ENCODE measurements at regions not wholly inside any gene's neighbourhood (a gene's known extent, or its start where the extent isn't known, plus 50 kb on each side); places are given as distances from the start of the nearest gene placed in this dataset.

DNA sequence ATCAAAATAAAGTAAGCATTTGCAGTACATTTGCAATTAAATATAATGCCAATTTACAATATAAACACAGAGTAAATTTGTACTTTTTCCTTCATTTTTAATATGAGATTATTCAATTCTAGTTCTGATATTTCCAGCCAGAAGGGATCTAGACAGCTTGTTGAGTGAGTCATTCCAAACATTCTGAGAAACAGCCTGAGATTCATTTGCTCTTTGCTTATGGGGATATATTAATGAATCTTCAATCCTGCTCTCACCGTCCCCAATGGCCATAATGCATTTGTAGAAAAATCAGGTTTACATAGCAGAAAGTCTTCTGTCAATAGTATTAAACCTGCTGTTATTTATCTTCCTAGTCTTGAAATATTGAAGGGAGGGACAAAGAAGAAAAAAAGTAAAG is 554.2 kb downstream of the TUSC7 start:
- DNase-seq: no peak

DNA sequence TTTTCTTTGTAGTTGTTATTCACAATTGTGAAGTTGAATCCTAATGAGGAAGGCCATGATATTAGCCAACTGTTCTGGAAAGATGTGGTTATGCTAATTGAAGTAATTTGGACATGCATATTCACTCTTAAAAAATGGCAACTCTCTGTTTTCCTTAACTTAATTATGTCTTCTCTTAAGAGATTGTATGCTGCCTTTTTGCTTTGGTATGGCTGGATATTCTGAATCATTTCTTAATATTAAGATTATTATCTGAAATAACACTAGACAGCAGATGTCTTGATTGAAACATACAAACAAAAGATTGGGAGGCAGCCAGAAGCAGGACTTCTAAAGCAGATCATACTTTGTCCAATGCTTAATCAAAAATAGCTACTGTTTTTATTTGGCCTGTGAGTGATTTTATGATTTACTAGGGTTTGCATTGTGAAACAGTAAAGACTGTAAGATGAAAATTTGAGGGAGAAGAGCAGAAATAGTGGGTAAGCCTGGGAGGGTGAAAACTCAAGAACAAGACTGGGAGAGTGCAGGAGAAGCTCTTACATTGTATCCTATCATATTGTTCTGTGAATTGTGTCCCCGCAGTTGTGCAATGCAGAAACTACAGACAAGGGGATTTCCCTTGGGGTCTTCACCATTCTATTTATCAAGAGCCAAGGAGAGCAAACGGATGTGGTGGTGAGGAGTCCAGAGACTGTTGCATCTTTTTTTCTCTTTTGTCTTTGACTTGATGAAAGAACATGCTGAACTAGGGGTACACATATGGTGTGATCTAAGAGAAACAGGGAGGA is 554.8 kb downstream of the TUSC7 start:
- no peak for DNase-seq

DNA sequence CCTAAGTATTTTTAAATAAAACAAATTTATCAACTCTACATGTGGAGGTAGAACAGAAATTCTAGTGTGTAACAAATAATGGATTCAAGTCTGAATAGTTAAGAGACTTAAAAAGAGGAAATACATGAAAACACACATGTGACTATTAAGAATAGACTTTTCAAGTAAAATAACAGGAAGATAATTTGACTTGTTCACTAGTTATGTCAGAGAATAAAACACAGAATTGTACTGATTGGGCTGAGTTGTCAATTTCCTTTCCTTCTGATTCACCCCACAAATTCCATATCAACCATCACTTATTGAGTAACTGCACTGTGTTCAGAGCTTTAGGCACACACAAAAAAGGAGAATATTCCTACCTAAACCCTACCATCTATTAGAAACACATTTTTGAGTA is 557.2 kb downstream of the TUSC7 start:
- no peak for DNase-seq

DNA sequence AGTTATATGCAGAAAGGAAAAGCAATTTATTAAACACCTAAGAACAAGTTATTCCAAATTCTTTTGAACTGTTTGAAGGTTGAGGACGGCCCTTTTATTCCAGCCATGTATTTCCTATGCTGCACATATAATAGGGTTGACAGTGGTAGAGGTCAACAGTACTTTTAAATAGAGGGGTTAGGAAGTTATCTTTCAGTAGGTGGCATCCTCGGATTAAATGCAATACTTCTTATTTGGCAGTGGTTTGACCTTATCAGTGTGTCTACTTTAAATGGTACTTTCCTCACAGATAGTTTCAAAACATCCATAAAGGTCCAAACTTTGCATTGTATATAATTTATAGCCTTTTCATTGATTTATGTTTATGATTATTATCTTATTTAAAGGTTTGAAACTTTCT is 558.7 kb downstream of the TUSC7 start:
- DNase-seq: no peak

DNA sequence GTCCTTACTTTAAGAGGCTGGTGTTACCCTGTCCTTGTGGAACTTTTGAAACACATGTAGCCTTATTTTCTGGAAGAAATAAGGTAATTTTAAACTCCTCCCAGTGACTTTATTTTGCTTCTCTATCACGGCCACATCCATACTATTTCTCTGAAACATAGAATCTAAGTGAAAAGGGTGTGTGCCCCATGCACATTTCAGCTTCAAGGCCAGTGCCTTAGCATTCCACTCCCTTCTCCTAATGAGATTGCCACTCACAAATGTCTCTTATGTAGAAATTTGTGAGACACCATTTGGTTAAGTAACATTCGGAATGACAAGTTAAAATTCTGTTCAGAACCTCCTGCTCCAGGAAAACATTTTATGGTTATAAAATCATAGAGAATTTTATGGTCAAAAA is 562.7 kb downstream of the TUSC7 start:
- DNase-seq: no peak

DNA sequence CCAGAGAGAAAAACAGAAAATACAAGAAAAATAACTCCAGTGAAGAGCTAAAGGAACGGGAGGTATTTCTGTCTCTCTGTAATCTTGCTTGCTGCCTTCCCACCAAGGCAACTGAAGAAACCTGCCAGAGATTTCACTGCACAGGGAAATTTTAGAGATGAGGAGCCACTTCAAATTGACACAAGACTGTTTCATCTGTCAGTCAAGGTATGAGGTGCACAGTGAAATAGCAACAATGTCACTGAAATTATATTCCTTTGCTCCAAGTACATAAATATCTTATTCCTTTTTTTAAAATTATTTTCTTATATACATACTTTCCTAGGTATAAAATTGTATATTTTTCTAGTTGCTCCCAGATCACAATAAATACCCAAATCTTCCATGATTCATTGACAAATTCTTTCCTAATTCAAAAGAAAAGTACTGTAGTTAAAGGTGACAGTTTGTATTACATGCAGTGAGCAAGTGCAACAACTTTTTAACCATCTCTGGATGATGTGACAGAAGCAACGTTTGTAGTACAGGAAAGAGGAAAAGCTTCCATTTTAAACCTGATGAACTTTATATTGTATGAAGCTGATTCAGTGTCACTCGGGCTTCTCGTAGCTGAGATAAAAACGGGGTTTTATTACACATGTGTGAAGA is 563.4 kb downstream of the TUSC7 start:
- no peak for DNase-seq

DNA sequence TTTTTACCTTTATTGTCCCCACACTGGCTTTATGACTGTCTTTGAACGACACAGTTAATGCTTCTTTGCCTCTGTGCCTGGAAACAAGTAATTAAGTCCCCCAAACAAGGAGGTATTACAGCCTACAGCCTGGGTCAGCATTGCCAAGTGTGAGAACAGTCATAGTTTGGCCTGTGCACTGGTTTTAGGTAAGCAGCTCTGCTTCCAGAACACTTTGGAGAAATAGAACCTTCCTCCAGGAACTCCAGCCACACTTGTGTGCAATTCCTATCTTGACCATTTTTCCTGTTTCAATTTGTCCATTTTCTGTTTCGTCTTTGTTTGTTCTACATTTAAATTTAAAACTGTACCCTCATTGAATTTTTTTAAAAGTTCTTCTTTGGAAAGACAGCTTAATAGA is 568.2 kb downstream of the TUSC7 start:
- no peak for DNase-seq

DNA sequence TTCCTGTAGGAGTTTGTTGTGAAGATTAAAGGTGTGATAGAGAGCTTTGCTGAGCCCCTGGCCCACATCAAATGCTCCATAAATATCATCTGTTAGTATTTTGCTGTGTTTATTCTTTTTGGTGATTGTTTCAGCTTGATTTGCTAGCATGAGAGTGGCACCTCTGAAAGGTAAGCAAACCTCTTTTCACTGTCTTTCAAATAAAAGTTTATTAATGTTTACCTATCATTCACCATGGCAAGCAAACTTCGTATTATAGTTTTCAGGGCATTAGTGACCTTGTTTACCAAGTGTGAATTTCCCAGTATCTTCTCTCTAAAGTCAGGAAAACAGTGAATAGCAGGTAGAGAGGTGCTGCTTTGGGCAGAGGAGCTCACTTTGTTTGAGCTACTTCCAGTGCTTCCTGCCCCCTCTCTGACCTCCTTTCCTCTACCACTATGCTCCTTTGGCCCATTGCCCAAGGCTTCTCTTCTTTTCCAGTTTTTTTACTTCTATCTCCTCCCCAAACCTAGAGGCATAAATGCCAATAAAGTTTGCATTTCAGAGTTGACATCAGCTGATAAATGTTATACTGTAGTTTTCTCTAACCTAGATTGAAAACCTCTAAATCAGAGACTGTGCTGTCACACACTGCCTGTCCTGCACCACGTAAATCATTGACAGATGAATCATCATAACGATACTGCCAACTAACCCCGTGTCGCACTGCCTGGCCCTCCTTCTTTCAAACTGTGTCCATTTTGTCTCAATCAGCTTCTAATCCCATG is 569.0 kb downstream of the TUSC7 start:
- DNase-seq: peak; percentile 47

DNA sequence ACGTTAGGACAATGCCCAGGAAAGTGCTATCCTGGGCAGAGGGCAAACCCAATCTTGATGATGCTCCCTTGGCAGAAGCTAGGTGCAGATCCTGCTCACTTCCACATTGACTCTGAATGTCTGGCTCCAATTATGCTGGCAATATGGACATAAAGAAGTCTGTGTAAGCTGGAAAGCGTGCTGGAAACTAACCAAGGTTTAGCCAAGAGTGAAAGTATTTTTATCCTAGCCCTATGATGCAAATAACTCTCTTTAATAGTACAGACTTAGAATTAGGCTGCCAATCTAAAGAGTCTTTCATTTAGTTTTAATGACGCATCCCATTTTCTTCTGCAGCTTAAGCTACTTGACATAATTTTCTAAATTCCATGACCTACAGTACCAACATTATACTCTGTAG is 571.8 kb downstream of the TUSC7 start:
- DNase-seq: peak; percentile 27

DNA sequence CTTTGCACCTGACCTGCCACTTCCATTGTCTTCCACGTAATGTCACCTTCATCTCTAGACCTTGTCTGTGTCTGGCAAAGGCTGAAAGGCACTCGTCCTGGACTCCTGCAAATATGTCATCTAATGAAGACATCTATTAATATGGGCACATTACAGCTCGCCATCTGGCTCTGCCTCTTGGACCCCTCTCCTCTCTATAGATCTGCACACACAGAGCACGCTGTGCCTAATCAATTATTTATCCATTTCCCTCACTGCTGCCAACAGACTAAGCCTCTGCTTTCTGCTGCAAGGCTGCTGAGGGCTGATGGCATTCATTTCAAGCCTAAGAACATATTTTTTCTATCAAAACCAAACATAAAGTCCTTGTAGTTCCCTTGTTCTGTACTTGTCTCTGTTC is 573.0 kb downstream of the TUSC7 start:
- no peak for DNase-seq

DNA sequence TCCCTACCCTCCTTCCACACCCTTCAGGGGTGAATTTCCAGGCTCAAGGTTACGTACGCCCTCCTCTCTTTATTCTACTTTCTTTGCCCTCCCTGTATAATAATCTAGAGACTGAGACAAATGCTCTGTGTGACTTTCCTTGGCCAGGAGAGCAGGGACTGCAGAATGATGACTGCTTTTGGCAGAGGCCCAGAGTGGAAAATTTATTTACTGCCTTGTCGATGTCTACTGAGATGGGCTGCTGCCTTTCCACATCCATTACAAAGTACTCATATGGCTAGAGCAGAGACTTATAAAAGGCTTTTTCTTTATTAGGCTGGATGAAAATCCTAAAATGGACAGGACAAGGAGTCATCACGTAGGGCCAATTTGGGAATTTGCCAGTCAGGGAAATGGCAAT is 576.2 kb downstream of the TUSC7 start:
- DNase-seq: no peak

DNA sequence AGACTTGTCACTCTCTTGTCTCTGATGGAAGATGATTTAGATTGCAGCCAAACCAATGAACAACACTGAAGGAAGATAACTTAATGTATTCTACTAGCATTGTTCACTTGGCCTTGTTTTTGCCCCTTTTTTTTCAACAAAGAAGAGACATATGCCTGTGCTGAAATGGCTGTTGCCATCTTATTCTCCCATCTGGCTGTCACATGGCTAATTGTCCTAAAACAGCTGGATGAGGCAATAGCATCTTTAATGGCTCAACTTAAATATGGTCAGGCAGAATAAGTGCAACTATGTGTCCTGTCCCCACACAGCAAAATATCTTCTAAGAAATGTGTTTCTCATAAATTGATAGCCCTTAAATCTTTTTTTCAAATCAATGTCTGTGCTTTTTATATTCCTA is 576.9 kb downstream of the TUSC7 start:
- no peak for DNase-seq

DNA sequence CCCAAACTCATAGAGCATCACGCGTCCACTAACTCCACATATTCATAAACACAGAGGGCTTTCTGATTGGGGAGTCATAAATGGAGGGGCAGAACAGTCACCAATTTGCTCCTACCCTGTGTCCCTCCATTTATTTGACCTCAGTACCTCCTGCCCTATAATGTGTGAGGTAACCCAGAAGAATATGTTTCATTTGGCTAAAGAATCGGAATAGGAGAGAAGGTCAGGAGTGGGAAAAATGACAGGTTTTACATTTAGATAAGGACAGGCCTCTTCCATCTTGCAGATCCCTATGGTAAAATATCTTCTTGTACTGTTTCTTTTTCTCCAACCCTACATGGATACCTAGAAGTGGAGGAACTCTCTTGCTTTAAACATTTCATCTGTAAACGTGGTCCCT is 578.0 kb downstream of the TUSC7 start:
- no peak for DNase-seq

DNA sequence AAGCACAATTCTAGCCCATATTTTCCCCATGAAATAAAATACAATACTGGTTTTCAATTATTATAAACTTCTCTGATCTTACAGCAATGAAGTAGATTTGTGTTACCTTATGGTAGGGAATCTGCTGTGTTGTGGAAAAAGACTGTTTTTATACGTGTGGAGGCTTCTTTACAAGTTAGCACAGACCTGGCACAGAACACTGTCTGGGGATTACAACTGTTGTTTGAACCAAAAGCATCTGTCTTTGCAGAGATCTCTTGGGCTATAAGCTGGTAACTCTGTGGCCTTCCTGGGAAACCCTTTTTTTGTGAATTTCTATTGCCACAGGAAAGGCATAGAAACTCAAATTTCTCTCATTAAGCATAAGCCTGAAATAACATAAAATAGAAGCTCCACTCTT is 581.9 kb downstream of the TUSC7 start:
- DNase-seq: no peak

DNA sequence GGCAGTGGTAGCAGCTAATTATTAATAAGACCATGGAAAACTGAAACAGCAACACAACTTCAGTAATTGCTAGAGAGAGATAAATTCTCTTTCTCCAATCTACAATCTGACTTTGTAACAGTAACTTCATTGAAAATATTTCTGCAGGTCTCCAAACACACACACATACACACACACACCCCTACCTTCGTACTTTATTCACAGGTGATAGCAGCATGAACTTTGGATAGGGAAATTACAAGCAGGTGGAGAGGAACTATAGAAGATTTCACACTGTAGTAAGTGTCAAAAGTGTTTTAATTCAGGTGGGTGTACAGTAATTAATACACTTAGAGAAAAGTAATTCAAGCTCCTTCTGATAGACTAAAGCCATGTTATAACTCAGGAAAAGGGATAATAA is 587.5 kb downstream of the TUSC7 start:
- DNase-seq: no peak

DNA sequence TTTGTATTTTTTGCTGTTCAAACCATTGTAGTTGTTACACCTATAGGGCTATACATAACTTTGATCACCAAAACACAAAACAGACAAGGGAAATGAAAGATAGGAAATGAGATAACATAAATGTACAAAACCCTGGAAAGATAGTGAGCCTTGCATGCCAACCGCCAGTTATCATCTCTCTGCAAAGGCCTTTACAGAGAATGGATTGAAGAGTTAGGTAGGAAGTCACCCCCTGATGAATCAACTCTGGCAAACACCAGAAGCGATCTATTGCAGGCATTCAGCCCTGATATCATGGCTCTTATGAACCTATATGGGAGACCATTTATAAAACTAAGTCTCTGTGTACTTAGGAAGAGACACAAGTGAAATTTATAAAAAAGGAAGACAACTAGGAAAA is 588.0 kb downstream of the TUSC7 start:
- DNase-seq: no peak

DNA sequence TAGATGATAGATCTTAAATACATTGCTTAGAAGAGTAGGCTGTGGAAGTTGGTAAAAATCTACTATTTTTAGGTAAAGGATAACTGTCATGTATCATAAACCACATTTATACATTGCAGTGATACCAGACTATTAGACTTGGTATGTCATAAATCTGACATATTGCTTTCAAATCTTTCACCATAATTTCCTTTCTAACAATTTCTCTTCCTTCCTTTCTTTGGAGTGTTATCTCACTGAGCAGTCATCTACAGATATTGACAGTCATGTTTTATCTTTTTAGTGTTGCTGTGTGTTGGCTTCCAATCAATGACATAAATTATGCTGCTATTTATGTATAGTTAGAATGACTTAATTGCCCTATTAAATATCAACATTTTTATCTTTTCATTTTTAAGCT is 588.7 kb downstream of the TUSC7 start:
- no peak for DNase-seq

DNA sequence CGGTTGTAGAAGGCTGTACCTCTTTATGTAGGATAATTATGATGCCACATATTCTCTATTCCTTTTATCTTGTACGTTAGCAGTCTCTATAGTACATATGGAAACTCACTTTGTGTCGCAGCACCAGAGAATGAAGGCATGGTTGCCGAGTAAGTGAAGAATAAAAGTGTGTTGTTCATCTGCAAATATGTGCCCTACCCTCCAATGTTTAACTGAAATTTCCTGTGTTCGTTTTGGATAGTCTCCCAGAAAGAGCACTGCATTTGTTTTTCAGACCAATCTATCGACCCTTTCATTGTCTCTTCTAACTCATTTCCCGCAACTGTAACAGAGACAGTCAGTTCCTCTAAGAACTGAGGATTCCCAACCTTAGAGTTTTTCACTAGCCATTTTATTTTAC is 592.8 kb downstream of the TUSC7 start:
- no peak for DNase-seq

DNA sequence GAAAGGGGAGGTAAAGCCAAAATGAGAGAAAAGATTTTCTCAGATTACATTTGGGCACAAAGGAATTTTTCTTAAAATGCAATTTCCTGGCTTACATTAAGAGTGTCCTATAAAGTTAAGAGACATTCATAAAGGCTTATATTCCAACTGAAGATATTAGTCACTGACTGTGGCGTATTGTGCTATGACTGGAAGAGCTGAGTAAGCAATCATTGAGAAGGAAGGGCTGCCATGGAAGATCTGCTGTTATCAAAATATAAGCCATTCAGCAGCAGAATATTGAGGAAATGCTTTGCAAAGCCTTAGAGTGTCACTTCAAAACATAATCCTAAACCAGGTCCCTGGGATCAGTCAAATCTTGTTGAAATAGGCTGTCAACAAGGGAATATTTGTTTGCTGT is 593.9 kb downstream of the TUSC7 start:
- DNase-seq: peak; percentile 34

DNA sequence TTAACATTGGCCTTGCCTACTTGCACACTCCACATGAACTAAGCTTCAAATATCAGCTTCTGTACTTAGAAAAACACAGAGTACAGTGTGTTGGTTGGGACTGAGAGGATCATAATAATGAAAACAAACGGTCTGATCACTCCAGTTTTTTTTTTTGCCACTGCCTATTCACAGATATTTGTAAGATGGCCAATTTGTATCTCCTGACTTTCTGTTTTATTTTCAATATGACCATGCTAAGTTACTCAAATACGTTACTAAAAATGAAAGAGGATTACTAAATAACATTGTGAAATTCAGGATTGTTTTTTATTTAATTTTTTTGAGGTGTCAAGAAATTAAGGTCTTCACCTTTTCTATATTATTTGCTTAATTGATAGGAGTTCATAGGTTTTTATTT is 595.1 kb downstream of the TUSC7 start:
- DNase-seq: no peak

DNA sequence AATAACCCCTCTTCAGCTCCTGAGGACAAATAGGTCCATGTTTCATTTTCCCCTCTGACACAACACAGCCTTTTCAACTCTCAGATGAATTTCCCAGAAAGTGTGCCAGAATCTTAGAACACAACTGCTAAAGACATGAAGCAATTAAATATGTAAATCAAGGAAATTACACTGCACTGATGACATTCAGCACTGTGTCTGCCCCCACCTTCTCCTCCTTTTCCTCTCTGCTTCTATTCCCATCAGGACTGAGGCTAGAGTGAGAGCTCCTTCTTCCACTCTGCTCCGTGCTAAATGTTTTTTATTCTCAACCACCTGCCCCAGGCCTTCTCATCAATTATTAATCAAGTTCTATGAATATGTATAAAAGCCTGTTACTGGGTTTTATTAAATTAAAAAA is 596.1 kb downstream of the TUSC7 start:
- DNase-seq: no peak

DNA sequence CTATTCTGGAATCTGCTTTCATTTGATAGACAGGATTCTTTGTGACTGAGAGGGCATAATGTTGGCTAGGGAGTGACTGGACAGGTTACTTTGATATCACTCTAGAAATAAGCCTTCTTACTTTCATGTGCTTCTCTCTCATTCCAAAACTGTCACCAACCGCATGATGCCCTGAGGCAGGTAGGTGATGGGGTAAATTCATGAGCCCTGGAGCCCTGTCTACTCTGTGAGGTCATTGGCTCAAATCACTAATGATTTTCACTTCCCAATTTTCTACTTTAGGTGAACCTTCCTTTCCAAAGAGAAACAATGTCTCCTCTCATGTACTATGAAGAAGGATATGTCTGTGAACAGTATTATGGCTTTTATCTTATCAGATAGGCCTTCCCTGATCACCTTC is 596.7 kb downstream of the TUSC7 start:
- no peak for DNase-seq

DNA sequence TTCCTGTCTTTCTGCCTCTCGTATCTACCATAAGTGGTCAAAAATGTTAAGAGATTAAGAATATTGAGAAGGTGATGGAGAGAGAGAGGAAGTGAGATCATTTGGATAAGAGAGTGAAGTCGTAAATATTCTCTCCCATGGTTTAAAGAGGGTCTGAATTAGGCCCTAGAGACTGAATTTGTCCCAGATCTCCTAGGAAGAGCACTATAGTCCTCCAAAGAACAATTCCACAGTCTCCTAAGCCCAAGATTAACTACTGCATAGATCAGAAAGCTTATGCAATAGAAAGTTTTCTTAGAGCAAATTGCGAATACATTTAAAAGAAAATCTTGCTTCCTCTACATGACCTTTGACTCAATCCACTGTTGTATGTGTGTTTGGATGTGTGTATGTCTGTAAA is 598.8 kb downstream of the TUSC7 start:
- no peak for DNase-seq

DNA sequence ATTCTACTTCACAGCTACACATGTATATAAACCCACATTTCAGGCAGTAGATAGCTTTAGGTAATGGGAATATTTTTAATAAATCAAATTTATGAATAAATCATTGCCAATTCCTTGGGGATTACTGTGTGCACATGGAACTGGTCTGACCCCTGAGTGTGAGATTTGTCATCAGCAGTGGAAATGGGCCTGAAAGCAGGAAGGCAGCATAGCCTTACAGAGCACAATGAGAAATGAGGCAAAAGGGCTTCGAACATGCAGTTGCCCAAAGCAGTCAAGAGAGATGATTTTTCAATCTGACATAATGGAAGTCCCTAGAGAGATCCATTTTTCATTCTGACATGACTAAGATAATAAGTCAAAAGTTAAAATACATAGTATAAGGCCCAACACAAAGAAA is 599.2 kb downstream of the TUSC7 start:
- no peak for DNase-seq
